GM19023 (cell line): ENCODE measurements at regions not wholly inside any gene's neighbourhood (a gene's known extent, or its start where the extent isn't known, plus 50 kb on each side); places are given as distances from the start of the nearest gene placed in this dataset.
"Not testable (repeated sequence)": the region's sequence is repeated elsewhere in the genome, so short reads cannot be mapped to it uniquely, and the experiment has no call there.

Source experiments
- ATAC-seq: cut with Tn5 transposase; IDR thresholded peaks from one replicate; pipeline ENCODE4 v1.9.1; 2021; ENCODE audit warnings: mild to moderate bottlenecking, moderate library complexity; ENCODE audit not compliant: unreplicated experiment

GRCh38 chr21:33974513-33975468, 59.2 kb upstream of the ATP5PO start:
- ATAC-seq: no peak

- ATAC-seq: no peak
These were observed 57.7 kb upstream of the ATP5PO start for GRCh38 chr21:33973268-33973667.

- ATAC-seq: no peak
These were observed 56.9 kb upstream of the ATP5PO start for GRCh38 chr21:33972539-33972938.

- ATAC-seq: no peak
These were observed 55.9 kb upstream of the ATP5PO start for GRCh38 chr21:33971492-33972013.

DNA sequence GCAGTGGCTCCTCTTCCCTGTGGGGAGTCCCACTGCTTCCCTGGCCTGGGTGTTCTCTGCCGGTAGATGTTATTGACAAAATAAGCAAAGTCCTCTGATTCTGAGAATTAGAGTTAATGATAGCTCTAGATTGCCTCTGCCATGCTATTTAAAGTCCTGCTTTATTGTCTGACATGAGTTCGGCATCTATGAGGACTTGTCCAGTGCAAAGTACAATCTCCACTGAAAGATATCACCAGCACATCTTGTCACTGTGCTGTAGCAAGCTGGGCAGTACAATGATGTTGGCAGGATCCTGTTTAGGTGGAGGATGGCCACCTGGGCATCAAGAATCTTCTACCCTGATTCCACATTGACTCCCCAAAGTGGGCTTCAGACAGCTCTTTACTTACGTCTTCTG, 54.0 kb upstream of the ATP5PO start:
- no peak for ATAC-seq

- ATAC-seq: no peak
These were observed 53.4 kb upstream of the ATP5PO start for GRCh38 chr21:33968995-33969348.

DNA sequence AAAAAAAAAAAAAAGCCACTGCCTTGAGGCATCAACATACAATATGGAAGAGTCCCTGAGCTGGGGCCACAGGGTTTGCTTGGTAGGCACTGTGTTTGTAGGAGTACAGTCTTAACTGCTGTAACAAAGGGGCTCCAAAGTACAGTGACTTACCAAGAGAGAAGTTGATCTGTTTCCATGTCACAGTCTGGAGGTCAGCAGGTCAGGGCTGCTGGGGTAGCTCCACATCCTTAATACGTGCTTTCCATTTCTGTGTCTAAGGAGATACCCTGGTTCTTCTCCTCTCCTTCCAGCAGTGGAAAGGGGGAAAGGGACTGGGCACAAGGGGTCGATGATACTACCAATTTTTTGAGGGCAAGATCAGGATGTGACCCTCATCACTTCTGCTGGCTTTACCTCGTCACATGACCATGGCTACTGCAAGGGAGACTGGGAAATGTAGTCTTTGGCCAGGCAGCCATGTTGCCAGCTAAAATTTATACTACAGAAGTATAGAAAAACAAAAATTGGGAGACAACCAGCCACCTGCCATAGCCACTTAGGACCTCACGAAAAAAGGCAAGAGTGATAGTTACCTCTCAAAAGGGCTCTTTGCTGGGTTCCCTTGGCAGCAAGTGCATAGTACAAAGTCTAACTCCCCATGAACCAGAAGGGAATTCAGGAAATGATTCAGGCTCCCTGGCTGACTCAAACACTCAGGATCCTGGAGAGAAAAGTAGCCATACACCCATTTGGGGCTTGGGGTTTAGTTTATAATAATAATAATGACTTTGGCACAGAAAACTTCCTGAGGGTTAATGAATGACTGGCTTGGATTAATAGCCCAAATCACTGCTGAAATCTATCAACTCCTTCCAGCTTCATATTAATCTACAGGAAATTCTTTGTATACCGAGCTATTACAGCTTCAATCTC, 52.7 kb upstream of the ATP5PO start:
- ATAC-seq: no peak

- ATAC-seq: no peak
These were observed 51.5 kb upstream of the ATP5PO start for GRCh38 chr21:33967086-33967571.

DNA sequence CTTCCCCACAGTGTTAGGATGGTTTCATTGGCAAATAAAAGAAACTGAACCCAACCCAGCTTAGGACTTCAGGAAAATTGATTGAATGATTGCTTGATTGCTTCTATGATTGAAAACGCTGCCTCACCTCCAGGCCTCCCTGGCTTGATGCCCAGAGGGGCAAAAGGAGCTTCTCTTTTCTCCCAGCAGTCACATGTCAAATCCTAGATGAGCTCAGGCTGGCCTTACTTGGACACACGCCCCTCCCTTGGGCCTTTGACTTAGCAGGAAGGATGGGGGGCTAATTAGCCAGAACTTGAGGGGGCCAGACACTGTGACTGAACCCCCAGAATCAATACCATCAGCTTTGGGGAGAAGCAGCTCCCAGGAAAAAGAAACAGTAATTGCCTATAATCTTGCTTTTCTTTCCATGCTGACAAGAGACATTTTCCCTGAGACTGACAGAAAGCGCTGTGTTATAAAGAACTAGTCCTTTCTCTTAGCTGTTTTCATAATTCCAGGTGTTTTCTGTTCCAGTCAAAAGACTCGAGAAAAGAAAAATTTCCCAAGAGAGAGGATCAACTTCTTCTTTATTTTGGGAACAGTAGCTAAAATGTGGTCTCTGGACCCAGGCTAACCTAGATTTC, 50.8 kb upstream of the ATP5PO start:
- ATAC-seq: no peak

- not testable (repeated sequence) for ATAC-seq
These were observed 50.1 kb upstream of the ATP5PO start for GRCh38 chr21:33965662-33966061.
